ENCODE measurements at regions not wholly inside any gene's neighbourhood (a gene's known extent, or its start where the extent isn't known, plus 50 kb on each side); places are given as distances from the start of the nearest gene placed in this dataset.

GRCh38 chr2:2716771-2717170, 385.7 kb upstream of the MYT1L start:
- no peaks in the 10 kb centered on the region for H3K9me3 Mint-ChIP-seq
- no peak overlapping the region for H3K27ac Mint-ChIP-seq (ENCODE audit: unreplicated experiment)
- peaks cover 42% of the 10 kb centered on the region for H3K27me3 Mint-ChIP-seq (ENCODE audit: low read depth)
- no peaks in the 10 kb centered on the region for H3K36me3 Mint-ChIP-seq (ENCODE audit: low read depth)
- no peak for DNase-seq (ENCODE audit: low read depth, low spot score)
- no peak overlapping the region for H3K4me3 Mint-ChIP-seq
- no peak for TF ChIP-seq CTCF (conservative IDR thresholded peaks at IDR 0.05)
- H3K4me1 Mint-ChIP-seq = no peaks in the 10 kb centered on the region

- H3K4me3 Mint-ChIP-seq = no peak overlapping the region
- H3K27me3 Mint-ChIP-seq (ENCODE audit: low read depth) = peaks cover 45% of the 10 kb centered on the region
- no peaks in the 10 kb centered on the region for H3K9me3 Mint-ChIP-seq
- H3K27ac Mint-ChIP-seq (ENCODE audit: unreplicated experiment) = no peak overlapping the region
- DNase-seq (ENCODE audit: low read depth, low spot score) = no peak
- H3K36me3 Mint-ChIP-seq (ENCODE audit: low read depth) = no peaks in the 10 kb centered on the region
- TF ChIP-seq CTCF (conservative IDR thresholded peaks at IDR 0.05) = no peak
- H3K4me1 Mint-ChIP-seq = no peaks in the 10 kb centered on the region
These were observed 384.2 kb upstream of the MYT1L start for GRCh38 chr2:2715036-2715818.

GRCh38 chr2:2714408-2714807, 383.3 kb upstream of the MYT1L start:
- no peak overlapping the region for H3K27ac Mint-ChIP-seq (ENCODE audit: unreplicated experiment)
- H3K27me3 Mint-ChIP-seq (ENCODE audit: low read depth) = peaks cover 38% of the 10 kb centered on the region
- TF ChIP-seq CTCF (conservative IDR thresholded peaks at IDR 0.05) = no peak

GRCh38 chr2:2709431-2709770, 378.3 kb upstream of the MYT1L start:
- Mint-ChIP-seq H3K36me3 (ENCODE audit: low read depth) (no peaks in the 10 kb centered on the region), H3K27me3 (ENCODE audit: low read depth) (peaks cover 16% of the 10 kb centered on the region), H3K4me1 (peaks cover 20% of the 10 kb centered on the region), H3K4me3 (no peak overlapping the region), H3K27ac (ENCODE audit: unreplicated experiment) (no peak overlapping the region), H3K9me3 (no peaks in the 10 kb centered on the region)
- no peak for TF ChIP-seq CTCF (conservative IDR thresholded peaks at IDR 0.05)
- DNase-seq (ENCODE audit: low read depth, low spot score) = no peak

More at GRCh38 chr2:2714408-2714807, 383.3 kb upstream of the MYT1L start:
- Mint-ChIP-seq H3K4me3 (no peak overlapping the region), H3K9me3 (no peaks in the 10 kb centered on the region), H3K36me3 (ENCODE audit: low read depth) (no peaks in the 10 kb centered on the region), H3K4me1 (no peaks in the 10 kb centered on the region)
- DNase-seq (ENCODE audit: low read depth, low spot score) = no peak

GRCh38 chr2:2708575-2709430, 377.7 kb upstream of the MYT1L start:
- TF ChIP-seq CTCF (conservative IDR thresholded peaks at IDR 0.05) = no peak
- peak overlapping the region; percentile 50 for H3K27ac Mint-ChIP-seq (ENCODE audit: unreplicated experiment)
- H3K36me3 Mint-ChIP-seq (ENCODE audit: low read depth) = no peaks in the 10 kb centered on the region
- peaks cover 13% of the 10 kb centered on the region for H3K27me3 Mint-ChIP-seq (ENCODE audit: low read depth)
- no peaks in the 10 kb centered on the region for H3K9me3 Mint-ChIP-seq
- H3K4me3 Mint-ChIP-seq = no peak overlapping the region
- no peak for DNase-seq (ENCODE audit: low read depth, low spot score)
- peaks cover 24% of the 10 kb centered on the region for H3K4me1 Mint-ChIP-seq
